Tibial artery (tissue), 4 donors: ENCODE measurements at regions not wholly inside any gene's neighbourhood (a gene's known extent, or its start where the extent isn't known, plus 50 kb on each side); places are given as distances from the start of the nearest gene placed in this dataset.

Source experiments
- DNase-seq, 2 donors: peaks; one replicate each; pipeline ENCODE4 v3.0.0-alpha.2; 2019
- H3K27ac ChIP-seq, 2 donors: fragments of 200-600 bp; sonication (generic) in 1 of 2; 1 replicate in 1 of 2; 2 replicates in 1 of 2; pipeline ENCODE4 v1.5.1; 2018 to 2019; ENCODE audit warnings: mild to moderate bottlenecking in 1 of 2
- H3K27me3 ChIP-seq, 2 donors: fragments of 200-600 bp; sonication (generic) in 1 of 2; one replicate each; pipeline versions ENCODE4 v1.5.1 to v1.6.0; 2016 to 2019
- H3K36me3 ChIP-seq, 3 donors: fragments of 200-600 bp; sonication (generic) in 2 of 3; one replicate each; pipeline ENCODE4 v1.5.1; 2016 to 2019; ENCODE audit warnings: mild to moderate bottlenecking in 2 of 3
- H3K4me1 ChIP-seq, 4 donors: fragments of 200-600 bp; sonication (generic) in 2 of 4; 1 replicate in 3 of 4; 2 replicates in 1 of 4; pipeline ENCODE4 v1.5.1; 2016 to 2019
- H3K4me3 ChIP-seq, 2 donors: fragments of 200-600 bp; sonication (generic) in 1 of 2; 1 replicate in 1 of 2; 2 replicates in 1 of 2; pipeline ENCODE4 v1.5.1; 2018 to 2019; ENCODE audit warnings: mild to moderate bottlenecking in 2 of 2
- H3K9me3 ChIP-seq, 3 donors: fragments of 200-600 bp; sonication (generic) in 1 of 3; one replicate each; pipeline ENCODE4 v1.5.1; 2016 to 2019
- CTCF ChIP-seq, 2 experiments: fragments of 200-600 bp in 1 of 2; fragments of 450-650 bp in 1 of 2; IDR thresholded peaks; one replicate each; pipeline ENCODE4 v1.5.1; 2017 to 2019; ENCODE audit warnings: antibody characterized with exemption in 2 of 2, mild to moderate bottlenecking in 1 of 2, moderate library complexity in 1 of 2
- intact Hi-C: fragments of 100-400 bp; cut with DNase I; formaldehyde crosslinking; loops from one replicate; pipeline ENCODE4 v1.15.0; 2023; ENCODE audit warnings: low total_unique reads

GRCh38 chr6:76135481-76135880 is 63.0 kb upstream of the IMPG1 start:
- H3K4me1 ChIP-seq, result no peaks in the 10 kb centered on the region
- H3K27me3 ChIP-seq, result no peaks in the 10 kb centered on the region
- H3K4me3 ChIP-seq, result no peak overlapping the region
- intact Hi-C loops, result no loop called here
- no peaks in the 10 kb centered on the region for H3K36me3 ChIP-seq
- no peak for TF ChIP-seq CTCF (IDR thresholded peaks at IDR 0.05)
- no peaks in the 10 kb centered on the region for H3K9me3 ChIP-seq
- no peak overlapping the region for H3K27ac ChIP-seq
- no peak for DNase-seq

- intact Hi-C loops, result no loop called here
- Histone ChIP-seq H3K27me3 (no peaks in the 10 kb centered on the region), H3K27ac (no peak overlapping the region), H3K36me3 (no peaks in the 10 kb centered on the region), H3K9me3 (no peaks in the 10 kb centered on the region), H3K4me1 (no peaks in the 10 kb centered on the region), H3K4me3 (no peak overlapping the region)
- TF ChIP-seq CTCF (IDR thresholded peaks at IDR 0.05), result no peak
- DNase-seq, result no peak
These were observed 62.2 kb upstream of the IMPG1 start for GRCh38 chr6:76134651-76135050.

GRCh38 chr6:76124018-76124417 is 51.6 kb upstream of the IMPG1 start:
- intact Hi-C loops, result no loop called here
- H3K36me3 ChIP-seq, result no peaks in the 10 kb centered on the region

More at GRCh38 chr6:76124018-76124417, 51.6 kb upstream of the IMPG1 start:
- DNase-seq, result no peak
- Histone ChIP-seq H3K4me1 (no peaks in the 10 kb centered on the region), H3K9me3 (no peaks in the 10 kb centered on the region), H3K4me3 (no peak overlapping the region), H3K27me3 (no peaks in the 10 kb centered on the region), H3K27ac (no peak overlapping the region)
- TF ChIP-seq CTCF (IDR thresholded peaks at IDR 0.05), result no peak
